ENCODE measurements at regions not wholly inside any gene's neighbourhood (a gene's known extent, or its start where the extent isn't known, plus 50 kb on each side); places are given as distances from the start of the nearest gene placed in this dataset.

DNA sequence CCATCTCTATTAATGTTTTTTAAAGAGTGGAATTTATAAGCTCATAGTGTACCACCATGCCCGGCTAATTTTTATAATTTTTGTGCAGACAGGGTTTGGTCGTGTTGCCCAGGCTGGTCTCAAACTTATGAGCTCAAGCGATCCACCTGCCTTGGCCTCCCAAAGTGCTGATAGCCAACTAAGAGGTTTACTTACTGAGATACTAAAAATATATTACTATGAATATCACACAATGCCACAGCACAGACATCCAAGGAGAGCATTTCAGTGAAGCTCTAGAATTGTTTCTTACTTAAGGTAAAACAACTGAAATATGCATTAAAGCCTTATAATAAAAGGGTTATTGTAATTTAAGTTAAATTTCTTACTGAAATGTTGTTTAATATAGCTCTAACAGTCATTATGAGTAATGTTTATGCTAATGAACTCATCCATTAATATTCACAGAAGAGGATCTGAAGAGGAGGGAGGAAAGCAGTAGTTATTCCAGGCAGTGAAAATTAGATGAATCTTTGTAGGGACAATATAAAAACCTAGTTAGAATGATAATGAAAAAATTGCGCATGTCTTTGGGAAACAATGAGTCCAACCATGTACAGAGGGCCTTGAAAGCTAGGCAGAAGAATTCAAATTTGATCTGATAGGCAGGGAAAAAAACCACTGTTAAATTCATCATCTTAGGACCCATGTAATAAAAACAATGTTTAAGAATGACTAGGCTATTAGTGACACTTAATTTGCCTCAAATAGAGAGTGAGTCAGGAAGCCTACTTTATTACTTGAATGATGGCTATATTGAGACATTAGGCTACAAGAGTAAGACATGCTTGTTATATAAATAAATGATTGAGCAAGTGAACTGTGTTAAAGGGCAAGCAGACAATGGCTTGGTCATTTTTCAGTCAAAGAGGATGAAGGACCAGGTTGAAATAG, 99.2 kb downstream of the SLC41A2 start:
- intact Hi-C loops (cut with micrococcal nuclease): no loop called here

DNA sequence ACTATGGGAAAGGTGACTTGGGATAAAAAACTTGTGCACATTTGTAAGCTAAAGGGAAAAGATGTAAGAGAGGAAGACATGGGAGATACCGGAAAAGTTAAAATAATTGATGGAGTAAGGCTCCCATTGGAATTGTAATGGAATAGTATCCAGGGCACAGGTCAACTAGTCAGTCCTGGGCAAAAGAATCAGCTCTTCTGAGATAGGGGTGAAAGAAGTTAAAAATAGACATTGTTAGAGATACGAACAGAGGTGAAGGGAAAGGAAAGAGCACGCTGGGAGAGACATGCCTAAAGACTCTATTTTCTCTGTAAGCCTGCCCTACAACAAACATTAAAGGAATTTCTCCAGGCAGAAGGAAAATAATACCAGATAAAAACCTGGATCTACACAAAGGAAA, 101.6 kb downstream of the SLC41A2 start:
- intact Hi-C loops (cut with micrococcal nuclease): no loop called here

DNA sequence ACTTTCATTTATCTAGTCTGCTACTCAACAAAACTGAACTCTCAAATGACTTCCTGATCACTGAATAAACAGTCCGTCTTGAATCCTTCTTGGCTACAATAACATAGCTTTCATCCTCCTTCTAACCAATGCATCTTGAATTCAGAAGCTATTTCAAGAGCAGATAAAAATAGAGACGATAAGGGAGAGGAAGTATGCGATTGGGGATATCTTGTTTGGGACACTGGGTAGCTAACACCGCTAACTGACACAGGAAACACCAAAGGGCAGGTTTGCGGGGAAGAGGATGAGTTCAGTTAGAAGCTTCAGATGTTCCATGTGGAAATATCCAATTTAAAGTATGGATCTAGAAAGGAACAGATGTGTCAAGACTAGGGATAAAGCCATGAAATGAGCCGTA, 102.5 kb downstream of the SLC41A2 start:
- intact Hi-C loops (cut with micrococcal nuclease): no loop called here

DNA sequence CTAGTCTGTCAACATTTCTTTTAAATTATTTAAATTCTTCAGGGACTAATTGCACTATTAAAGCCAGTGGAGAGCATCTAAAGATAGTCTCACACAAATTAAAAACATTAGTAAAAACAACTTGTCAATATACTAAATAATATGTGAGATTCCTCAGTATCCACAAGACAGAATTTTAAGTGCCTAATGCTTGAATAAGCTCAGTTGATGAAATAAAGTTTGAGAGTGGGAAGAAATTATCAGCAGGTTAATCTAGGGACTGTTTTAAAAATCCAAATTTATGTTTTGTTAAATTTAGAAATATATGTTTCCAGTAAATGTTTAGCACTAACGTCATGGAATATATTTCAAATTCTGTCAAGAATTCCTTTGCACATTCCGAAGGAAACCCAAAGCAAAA, 105.2 kb downstream of the SLC41A2 start:
- intact Hi-C loops (cut with micrococcal nuclease): no loop called here

DNA sequence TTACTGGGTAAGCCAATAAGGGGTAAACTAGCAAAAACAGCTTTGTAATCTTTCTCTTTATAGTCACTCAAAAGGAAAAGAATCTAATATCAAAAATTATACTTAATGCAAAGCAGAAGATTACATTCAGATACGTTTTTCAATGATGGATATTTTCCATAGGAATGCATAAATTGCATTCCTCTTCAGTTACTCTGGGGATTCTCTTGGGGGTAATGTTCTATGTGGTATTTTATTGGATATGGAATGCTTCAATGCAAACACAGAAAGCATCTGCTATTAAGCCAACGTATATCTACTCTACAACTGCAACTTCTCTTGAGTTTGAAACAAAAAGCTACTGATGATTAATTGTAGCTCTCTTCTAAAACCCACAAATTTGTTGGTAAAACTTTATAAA, 106.0 kb downstream of the SLC41A2 start:
- intact Hi-C loops (cut with micrococcal nuclease): no loop called here

DNA sequence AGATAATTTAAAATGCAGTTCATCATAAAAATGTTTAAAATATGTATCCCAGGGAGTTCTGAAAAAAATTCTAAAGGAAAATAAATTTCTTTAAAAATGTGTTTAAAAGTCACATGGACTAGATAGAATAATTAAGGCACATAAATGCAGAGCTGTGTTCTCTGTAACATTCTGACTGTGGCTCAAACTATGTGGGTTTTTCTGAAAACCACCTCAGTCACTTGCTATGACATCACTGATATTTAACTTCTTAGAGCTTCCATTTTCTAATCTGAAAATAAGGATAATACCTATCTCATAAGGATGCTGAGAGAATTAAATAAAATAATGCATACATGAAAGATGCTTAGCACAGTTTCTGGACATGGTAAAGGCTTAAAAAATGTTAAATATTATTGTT, 107.3 kb downstream of the SLC41A2 start:
- intact Hi-C loops (cut with micrococcal nuclease): no loop called here

DNA sequence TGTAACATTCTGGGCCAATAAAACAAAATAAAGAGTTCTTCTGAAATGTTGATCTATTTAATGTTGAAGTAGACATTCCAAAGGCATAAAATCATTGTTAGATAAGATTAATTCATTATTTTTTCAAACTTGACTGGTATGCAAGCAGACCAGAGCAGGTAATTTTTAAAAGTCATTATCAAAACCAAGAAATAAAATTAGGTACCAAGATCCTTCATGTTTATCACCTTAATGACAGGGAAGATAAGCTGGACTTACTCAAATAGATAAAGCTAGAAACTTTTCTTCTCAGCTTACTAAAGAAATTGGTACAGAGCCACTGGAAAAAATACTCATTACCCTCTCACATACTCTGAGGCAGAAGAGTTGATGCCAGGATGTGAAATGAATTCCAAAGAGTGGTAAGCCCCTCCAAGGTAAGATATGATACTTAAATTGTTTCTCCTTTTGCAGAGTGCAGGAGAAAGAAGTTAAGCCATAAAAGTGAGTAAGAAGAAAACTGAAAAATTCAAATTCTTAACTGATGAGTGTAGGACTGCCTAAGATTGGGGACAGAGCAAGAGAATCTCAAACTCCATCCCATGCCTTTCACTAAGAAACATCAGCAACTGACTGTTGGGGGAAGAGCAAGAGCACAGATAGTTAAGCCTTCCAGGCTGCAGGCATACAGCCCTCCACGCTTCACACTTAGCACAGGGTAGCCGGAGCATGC, 111.9 kb downstream of the SLC41A2 start:
- intact Hi-C loops (cut with micrococcal nuclease): no loop called here

DNA sequence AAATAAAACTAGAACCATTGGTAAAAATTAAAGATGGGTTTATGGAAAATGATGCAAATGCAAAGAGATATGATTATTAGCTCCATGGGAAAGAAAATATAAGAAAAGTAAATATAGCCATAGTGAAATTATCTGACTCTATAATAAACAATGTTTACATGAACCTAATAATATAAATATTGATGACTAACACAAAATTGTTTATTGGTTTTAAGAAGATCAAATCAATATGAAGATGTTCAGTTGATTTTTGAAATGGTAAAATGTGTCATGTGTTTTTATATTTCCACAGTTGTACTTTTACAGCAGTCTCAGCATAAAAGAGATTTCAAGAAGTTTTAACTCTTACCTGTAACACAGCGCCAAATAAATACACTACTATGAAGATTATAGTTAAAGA, 114.0 kb downstream of the SLC41A2 start:
- intact Hi-C loops (cut with micrococcal nuclease): no loop called here

DNA sequence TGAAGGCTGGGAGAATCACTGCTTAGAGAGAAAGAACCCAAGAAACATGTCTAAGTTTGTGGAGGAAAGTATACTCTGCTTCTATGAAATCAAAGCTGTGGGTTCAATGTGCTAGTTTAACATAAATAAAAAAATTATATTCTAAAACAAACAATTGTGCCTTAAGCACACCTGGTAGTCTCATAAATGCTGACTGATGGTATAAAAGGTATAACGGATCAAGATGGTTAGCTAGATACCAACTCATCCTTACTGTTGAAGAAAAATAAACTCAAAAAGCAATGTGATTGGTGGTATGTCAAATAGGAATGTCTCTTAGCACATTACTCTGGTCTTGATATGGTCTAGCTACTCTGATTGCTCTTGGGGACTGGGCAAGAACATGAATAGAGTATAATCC, 117.8 kb downstream of the SLC41A2 start:
- intact Hi-C loops (cut with micrococcal nuclease): no loop called here

DNA sequence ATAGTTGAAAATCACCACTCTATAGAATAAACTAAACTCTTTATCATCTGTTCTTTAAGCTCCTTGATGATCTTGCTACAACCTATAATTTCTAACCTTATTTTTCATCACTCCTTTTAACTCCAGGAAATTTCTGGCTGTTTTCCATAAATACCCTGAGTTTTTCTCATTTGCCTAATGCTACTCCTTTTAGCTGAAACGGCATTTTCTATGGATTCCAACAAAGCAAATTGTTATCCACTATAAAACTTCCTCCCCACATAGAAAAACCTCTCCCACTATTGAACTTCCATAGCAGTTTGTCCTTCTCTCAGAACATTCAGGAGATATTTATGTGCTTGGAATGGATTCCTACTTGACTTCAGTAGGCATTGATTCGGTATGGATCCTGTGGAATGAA, 122.8 kb downstream of the SLC41A2 start:
- intact Hi-C loops (cut with micrococcal nuclease): no loop called here

DNA sequence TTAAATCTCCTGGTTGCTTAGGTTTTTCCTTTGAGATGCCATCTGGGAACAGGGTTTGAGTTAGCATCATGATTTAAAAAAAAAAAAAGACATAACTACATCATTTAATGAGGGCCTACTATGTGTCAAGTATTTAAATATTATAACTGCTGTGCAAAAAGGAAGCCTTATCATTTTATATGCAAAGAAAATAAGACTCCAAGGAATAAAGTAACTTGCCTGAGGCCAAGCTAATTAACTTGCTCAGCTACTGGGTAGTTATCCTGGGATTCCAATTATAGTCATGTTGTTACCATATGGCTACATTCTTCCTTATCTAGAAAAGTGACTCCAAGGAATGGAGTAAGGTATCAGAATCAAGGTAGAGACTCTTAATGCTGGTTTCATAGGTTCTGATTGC, 123.5 kb downstream of the SLC41A2 start:
- intact Hi-C loops (cut with micrococcal nuclease): no loop called here

DNA sequence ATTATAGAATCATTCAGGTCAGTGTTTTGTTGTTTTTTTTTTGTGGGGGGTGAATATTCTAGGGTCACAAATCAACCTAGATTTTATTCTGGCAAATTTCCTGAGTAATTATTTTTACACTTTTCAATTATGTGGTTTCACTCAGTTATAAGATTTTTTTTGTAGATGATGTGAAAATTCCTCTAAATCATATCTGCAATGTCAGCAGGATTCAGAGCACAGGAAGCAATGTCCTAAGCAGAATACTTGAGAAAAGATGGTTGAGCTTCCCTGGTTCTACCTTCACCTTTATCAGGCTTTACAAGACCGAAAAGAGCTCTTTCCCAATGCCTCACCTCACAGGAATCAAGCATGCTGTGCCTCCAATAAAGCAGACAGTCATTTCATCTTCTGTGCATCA, 124.3 kb downstream of the SLC41A2 start:
- intact Hi-C loops (cut with micrococcal nuclease): no loop called here

DNA sequence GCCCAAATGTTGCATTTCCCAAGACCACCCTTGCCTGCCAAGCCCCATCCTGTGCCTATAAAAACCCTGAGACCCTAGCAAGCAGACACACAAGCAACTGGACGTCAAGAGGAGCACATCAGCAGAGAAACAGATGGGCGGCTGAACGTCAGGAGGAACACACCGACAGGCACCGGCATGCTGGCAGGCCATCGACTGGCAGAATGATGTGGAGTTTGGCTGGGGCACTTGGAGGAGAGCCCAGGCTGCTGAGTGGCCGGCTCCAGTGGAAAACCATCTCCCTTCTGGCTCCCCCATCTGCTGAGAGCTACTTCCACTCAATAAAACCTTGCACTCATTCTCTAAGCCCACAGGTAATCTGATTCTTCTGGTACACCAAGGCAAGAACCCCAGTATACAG, 130.1 kb downstream of the SLC41A2 start:
- intact Hi-C loops (cut with micrococcal nuclease): no loop called here

DNA sequence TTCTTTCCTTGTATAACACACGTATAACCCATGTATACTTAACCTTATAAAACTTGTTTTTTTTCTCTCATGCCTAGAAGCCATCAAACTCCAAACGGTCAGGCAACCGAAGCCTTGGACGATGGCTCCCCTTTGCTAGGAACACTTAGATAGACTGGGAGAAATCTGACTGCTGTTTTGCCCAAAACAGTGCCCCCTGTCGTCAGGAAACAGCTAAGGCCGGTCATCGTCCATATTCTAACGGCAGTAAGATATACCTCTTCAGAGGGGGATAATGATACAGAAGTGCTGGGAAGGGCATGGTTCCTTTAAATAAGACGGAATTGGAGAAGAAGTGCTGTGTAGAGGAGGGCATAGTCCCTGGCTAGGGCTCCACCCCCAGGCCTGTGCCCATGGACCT, 130.5 kb downstream of the SLC41A2 start:
- intact Hi-C loops (cut with micrococcal nuclease): loop anchor here (2.0 kb wide), 1 partner anchor 147 kb away; no protein-coding TSS in a partner anchor

DNA sequence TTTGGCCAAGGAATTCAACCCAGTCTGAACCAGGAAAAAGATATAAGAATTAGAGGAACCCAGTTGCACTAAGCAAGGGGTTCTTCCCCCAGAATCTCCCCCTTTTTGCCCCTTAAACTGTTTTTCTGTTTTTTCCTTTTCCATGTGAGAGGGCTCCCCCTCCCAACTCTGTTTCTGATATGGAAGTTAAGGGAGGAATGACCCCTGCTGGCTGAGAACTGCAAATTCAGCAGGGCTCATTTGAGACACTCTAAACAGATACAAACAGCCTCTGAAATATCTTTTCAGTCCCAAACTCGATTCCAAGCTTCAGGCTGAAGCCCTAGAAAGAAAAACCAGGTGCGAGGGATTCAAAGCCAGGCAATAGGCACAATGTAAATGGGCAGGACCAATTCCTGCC, 132.7 kb downstream of the SLC41A2 start:
- intact Hi-C loops (cut with micrococcal nuclease): loop anchor here (1.0 kb wide), 1 partner anchor 443 kb away; no protein-coding TSS in a partner anchor

DNA sequence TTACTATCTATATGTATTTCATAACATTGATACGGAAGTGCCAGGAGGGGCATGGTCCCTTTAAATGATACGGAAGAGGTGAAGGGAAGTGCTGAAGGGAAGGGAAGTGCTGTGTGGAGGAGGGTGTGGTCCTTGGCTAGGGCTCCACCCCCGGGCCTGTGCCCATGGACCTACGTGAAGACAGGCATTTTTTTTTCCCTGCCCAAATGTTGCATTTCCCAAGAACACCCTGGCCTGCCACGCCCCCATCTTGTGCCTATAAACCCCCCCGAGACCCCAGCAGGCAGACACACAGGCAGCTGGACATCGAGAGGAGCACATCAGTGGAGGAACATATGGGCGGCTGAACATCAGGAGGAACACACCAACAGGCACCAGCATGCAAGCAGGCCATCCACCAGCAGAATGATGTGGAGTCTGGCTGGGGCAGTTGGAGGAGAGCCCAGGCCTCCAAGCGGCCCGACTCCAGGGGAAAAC, 134.1 kb downstream of the SLC41A2 start:
- intact Hi-C loops (cut with micrococcal nuclease): no loop called here

DNA sequence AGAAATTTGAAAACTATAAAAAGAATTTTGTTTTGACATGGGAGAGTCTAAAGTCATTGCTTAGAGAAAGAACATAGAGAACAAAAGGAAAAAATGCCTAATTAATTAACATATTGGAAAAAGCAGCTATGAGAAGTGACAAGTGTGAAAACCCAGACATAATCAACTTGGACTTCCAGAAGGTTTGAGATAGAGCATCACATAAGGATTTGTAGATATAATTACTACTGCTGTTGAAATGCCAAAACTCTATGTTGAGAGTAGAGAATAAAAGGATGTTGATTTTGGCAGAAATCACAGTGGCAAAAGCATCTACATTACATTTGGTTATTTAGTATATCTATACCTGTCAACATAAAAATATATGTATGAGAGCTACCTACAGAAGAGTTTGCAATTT, 135.1 kb downstream of the SLC41A2 start:
- intact Hi-C loops (cut with micrococcal nuclease): no loop called here

DNA sequence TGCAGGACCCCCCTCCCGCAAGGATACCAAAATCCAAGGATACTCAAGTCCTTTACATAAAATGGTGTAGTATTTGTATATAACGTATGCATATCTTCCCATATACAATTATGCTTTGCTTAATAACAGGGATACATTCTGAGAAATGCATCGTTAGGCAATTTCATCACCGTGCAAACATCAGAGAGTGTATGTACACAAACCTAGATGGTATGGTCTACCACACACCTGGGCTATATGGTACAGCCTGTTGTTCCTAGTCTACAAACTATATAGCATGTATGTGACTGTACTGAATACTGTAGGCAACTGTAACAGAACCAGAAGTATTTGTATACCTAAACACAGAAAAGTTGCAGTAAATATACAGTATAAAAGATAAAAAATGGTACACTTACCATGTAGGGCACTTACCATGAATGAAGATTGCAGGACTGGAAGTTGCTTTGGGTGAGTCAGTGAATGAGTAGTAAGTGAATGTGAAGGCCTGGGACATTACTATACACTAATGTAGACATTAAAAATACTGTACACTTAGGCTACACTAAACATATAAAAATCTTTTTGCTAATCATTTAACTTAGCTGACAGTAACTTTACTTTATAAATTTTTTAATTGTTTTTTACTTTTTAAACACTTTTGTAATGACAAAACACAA, 141.1 kb downstream of the SLC41A2 start:
- intact Hi-C loops (cut with micrococcal nuclease): no loop called here

DNA sequence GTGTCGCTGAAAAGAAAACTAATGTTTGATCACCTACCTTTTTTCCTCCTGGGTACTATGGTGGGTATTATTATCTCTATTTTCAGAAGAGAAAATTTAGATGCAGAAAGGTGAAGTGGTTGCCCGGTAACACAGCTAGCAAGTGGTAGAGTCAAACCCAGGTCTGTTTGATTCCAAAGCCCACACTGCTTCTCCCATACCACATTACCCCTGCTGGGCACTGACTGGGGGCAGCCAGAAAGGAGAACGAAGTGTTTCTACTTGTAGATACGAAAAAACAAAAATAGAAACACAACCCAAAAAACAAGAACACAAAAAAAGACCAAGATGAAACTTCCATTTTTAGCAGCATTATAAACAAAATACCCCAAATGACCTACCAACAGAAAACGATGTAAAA, 142.2 kb downstream of the SLC41A2 start:
- intact Hi-C loops (cut with micrococcal nuclease): no loop called here

DNA sequence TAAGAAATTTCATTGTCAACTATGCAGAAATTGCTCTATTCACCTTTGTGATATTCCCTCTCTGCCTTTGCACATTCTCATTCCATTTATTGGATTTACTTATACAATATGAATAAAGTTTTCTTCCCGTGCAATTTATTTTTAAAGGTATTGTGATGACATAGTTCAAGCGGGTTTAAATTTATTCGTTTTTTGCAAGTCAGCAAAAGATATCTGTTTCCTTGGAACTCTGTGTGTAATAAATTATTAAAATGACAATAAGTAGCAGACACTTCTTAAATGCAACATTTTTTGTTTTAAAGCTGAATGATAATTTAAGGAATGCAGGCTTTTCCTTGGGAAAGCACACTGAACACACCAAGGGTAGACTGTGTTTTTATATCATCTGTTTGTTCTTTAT, 143.1 kb downstream of the SLC41A2 start:
- intact Hi-C loops (cut with micrococcal nuclease): no loop called here
